Thoracic aorta (tissue), 2 donors: ENCODE measurements at regions not wholly inside any gene's neighbourhood (a gene's known extent, or its start where the extent isn't known, plus 50 kb on each side); places are given as distances from the start of the nearest gene placed in this dataset.

Experiments used
- ATAC-seq: fragments of 150-250 bp; one replicate; pipeline ENCODE4 v1.8.0; 2017; ENCODE audit warnings: low read depth; ENCODE audit not compliant: insufficient number of reproducible peaks, low FRiP score
- DNase-seq: peaks from one replicate; pipeline ENCODE4 v3.0.0-alpha.2; 2020; ENCODE audit warnings: low spot score
- H3K27ac ChIP-seq, 2 donors: fragments of 200-600 bp; sonication (generic); 1 replicate in 1 of 2; 2 replicates in 1 of 2; pipeline ENCODE4 v1.5.1; 2016; ENCODE audit warnings: mild to moderate bottlenecking in 2 of 2, moderate library complexity in 2 of 2
- H3K27me3 ChIP-seq: fragments of 200-600 bp; sonication (generic); replicated peaks from 2 replicates; pipeline ENCODE4 v1.6.0; 2016; ENCODE audit warnings: mild to moderate bottlenecking; ENCODE audit not compliant: insufficient read depth
- H3K36me3 ChIP-seq: fragments of 200-600 bp; sonication (generic); one replicate; pipeline ENCODE4 v1.5.1; 2016
- H3K4me1 ChIP-seq, 2 donors: fragments of 200-600 bp; sonication (generic); 1 replicate in 1 of 2; 2 replicates in 1 of 2; pipeline versions ENCODE4 v1.5.1 to v1.6.0; 2016; ENCODE audit warnings: low read depth in 2 of 2, mild to moderate bottlenecking in 1 of 2; ENCODE audit not compliant: control insufficient read depth in 1 of 2
- H3K4me3 ChIP-seq: fragments of 200-600 bp; sonication (generic); 2 replicates; pipeline ENCODE4 v1.5.1; 2016; ENCODE audit warnings: mild to moderate bottlenecking
- H3K9me3 ChIP-seq: fragments of 200-600 bp; sonication (generic); 2 replicates; pipeline ENCODE4 v1.5.1; 2016
- TF ChIP-seq, protein P1 (sequence below): fragments of 200-600 bp; sonication (generic); IDR thresholded peaks from one replicate; pipeline ENCODE4 v1.5.1; 2019; ENCODE audit warnings: antibody characterized with exemption

DNA sequence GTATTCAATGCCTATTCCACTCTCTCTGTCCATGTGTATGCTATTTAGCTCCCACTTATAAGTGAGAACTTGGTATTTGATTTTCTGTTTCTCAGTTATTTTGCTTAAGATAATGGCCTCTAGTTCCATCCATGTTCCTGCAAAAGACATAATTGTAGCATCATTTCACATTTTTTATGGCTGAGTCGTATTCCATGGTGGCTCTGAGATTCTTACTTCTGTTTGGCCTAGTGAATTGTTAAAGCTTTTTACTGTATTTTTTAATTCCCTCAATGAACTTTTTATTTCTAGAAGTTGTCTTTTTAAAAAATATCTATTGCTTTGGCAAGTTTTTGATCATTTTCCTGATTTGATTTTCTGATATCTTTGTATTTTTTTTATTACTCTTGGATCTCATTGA is 635.6 kb downstream of the PLA2G4A start:
- Histone ChIP-seq H3K27me3 (no peaks in the 10 kb centered on the region), H3K27ac (no peak overlapping the region), H3K36me3 (no peaks in the 10 kb centered on the region), H3K4me3 (no peak overlapping the region), H3K4me1 (no peaks in the 10 kb centered on the region), H3K9me3 (no peaks in the 10 kb centered on the region)
- DNase-seq (no peak), ATAC-seq (no peak)
- TF ChIP-seq, protein P1, sequence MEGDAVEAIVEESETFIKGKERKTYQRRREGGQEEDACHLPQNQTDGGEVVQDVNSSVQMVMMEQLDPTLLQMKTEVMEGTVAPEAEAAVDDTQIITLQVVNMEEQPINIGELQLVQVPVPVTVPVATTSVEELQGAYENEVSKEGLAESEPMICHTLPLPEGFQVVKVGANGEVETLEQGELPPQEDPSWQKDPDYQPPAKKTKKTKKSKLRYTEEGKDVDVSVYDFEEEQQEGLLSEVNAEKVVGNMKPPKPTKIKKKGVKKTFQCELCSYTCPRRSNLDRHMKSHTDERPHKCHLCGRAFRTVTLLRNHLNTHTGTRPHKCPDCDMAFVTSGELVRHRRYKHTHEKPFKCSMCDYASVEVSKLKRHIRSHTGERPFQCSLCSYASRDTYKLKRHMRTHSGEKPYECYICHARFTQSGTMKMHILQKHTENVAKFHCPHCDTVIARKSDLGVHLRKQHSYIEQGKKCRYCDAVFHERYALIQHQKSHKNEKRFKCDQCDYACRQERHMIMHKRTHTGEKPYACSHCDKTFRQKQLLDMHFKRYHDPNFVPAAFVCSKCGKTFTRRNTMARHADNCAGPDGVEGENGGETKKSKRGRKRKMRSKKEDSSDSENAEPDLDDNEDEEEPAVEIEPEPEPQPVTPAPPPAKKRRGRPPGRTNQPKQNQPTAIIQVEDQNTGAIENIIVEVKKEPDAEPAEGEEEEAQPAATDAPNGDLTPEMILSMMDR = no peak

DNA sequence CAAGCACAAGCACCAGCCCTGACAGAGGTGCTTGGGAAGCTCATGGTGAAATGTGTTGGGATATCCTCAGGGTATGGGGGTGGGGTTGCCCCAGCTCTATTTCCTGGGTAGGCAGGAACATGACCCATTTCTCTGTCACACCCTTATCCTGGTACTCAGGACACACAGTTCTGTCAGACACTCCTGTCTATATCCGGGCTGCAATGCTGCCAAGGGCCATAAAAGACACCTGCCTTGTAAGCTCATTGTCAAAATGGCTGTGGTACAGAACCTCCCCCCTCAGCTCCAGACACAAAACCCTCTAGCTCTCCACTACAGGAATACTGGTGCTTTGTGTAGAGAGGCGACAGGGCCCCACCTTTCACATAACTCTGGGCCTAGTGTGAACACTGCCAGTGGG is 636.7 kb downstream of the PLA2G4A start:
- TF ChIP-seq, protein P1 = no peak
- H3K4me3 ChIP-seq = no peak overlapping the region
- no peaks in the 10 kb centered on the region for H3K36me3 ChIP-seq
- DNase-seq (no peak), ATAC-seq (no peak)
- no peaks in the 10 kb centered on the region for H3K4me1 ChIP-seq
- no peaks in the 10 kb centered on the region for H3K27me3 ChIP-seq
- no peaks in the 10 kb centered on the region for H3K9me3 ChIP-seq
- H3K27ac ChIP-seq = no peak overlapping the region

DNA sequence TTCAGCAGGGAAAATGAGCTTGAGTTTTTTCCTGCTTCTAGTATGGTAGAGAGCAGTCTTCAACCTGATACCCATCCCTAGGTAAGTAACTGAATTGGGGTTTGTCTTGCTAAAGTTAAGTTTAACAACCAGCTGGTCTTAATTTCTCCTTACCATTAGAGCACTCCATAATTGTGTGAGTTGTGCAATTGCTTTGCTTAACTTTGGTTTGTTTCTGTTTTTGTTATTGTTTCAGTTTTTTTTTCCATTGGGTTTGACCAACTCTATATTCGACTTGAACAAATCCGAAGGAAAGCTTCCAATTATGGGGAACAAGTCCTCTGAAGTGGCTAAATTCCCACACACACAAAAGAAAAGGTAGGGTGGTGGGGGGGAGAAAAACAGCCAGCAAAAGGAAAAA is 641.1 kb downstream of the PLA2G4A start:
- no peaks in the 10 kb centered on the region for H3K9me3 ChIP-seq
- DNase-seq (no peak), ATAC-seq (no peak)
- H3K4me3 ChIP-seq = no peak overlapping the region
- no peaks in the 10 kb centered on the region for H3K27me3 ChIP-seq
- H3K4me1 ChIP-seq = no peaks in the 10 kb centered on the region
- H3K36me3 ChIP-seq = no peaks in the 10 kb centered on the region
- TF ChIP-seq, protein P1 = no peak
- H3K27ac ChIP-seq = no peak overlapping the region

DNA sequence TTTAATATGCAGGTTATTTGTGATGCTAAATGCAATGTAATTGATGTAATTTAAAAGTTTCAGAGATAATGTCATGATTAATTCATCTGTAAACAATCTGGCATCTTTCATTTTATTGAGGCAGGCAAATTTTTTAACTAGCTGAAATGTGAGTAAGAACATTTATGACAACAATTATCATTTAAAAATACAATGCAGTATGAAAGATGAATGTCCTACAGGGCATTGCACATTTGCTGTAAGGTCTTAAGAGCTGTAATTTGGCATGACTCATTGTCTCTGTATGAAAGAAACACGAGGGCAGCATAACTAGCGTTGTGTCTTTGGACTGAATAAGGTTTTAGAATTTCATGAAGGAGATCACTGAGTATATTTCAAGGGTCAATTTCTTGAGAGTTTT is 642.8 kb downstream of the PLA2G4A start:
- H3K27ac ChIP-seq = no peak overlapping the region
- H3K4me1 ChIP-seq = no peaks in the 10 kb centered on the region
- H3K36me3 ChIP-seq = no peaks in the 10 kb centered on the region
- H3K4me3 ChIP-seq = no peak overlapping the region
- no peak for ATAC-seq
- no peaks in the 10 kb centered on the region for H3K9me3 ChIP-seq
- TF ChIP-seq, protein P1 = no peak
- no peaks in the 10 kb centered on the region for H3K27me3 ChIP-seq
- DNase-seq = no peak

DNA sequence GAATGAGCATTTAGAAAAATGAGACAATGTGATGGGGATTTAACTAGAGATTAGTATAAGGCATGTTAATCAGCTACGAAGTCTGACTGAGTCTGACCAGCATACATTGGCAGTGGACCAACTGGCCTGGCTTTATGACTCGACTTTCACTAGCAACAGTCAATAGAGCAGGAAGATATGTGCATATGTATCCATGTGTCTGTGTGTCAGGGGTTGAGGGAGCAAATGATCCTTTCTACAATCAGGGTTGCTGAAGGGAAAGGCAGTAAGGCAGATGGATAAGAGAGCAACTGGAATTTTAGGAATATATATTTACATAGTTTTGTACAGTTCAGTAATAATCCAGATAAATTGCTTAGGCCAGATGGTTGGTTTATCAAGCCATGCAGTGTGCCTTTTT is 645.6 kb downstream of the PLA2G4A start:
- Histone ChIP-seq H3K27ac (no peak overlapping the region), H3K9me3 (no peaks in the 10 kb centered on the region), H3K4me1 (no peaks in the 10 kb centered on the region), H3K27me3 (no peaks in the 10 kb centered on the region), H3K36me3 (no peaks in the 10 kb centered on the region), H3K4me3 (no peak overlapping the region)
- DNase-seq (no peak), ATAC-seq (no peak)
- TF ChIP-seq, protein P1 = no peak
